ENCODE measurements at regions not wholly inside any gene's neighbourhood (a gene's known extent, or its start where the extent isn't known, plus 50 kb on each side); places are given as distances from the start of the nearest gene placed in this dataset.

GRCh38 chr6:14459315-14459714, 341.7 kb downstream of the CD83 start:
- TF ChIP-seq SIN3A (IDR thresholded peaks at IDR 0.05; ENCODE audit: borderline replicate concordance, insufficient read depth, low read length) (no peak), POLR2AphosphoS5 (IDR thresholded peaks at IDR 0.05; ENCODE audit: low read depth, low read length) (no peak), FOXP2 (optimal IDR thresholded peaks at IDR 0.05; ENCODE audit: borderline replicate concordance, extremely low read depth, extremely low read length, insufficient read depth) (no peak), TAF1 (IDR thresholded peaks at IDR 0.05; ENCODE audit: borderline replicate concordance, insufficient read depth, low read length) (no peak)
- TF ChIP-seq, protein P1, sequence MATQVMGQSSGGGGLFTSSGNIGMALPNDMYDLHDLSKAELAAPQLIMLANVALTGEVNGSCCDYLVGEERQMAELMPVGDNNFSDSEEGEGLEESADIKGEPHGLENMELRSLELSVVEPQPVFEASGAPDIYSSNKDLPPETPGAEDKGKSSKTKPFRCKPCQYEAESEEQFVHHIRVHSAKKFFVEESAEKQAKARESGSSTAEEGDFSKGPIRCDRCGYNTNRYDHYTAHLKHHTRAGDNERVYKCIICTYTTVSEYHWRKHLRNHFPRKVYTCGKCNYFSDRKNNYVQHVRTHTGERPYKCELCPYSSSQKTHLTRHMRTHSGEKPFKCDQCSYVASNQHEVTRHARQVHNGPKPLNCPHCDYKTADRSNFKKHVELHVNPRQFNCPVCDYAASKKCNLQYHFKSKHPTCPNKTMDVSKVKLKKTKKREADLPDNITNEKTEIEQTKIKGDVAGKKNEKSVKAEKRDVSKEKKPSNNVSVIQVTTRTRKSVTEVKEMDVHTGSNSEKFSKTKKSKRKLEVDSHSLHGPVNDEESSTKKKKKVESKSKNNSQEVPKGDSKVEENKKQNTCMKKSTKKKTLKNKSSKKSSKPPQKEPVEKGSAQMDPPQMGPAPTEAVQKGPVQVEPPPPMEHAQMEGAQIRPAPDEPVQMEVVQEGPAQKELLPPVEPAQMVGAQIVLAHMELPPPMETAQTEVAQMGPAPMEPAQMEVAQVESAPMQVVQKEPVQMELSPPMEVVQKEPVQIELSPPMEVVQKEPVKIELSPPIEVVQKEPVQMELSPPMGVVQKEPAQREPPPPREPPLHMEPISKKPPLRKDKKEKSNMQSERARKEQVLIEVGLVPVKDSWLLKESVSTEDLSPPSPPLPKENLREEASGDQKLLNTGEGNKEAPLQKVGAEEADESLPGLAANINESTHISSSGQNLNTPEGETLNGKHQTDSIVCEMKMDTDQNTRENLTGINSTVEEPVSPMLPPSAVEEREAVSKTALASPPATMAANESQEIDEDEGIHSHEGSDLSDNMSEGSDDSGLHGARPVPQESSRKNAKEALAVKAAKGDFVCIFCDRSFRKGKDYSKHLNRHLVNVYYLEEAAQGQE (IDR thresholded peaks at IDR 0.05; ENCODE audit: insufficient read depth in 1 of 2, low read depth in 2 of 2, low read length in 2 of 2), result no peak

DNA sequence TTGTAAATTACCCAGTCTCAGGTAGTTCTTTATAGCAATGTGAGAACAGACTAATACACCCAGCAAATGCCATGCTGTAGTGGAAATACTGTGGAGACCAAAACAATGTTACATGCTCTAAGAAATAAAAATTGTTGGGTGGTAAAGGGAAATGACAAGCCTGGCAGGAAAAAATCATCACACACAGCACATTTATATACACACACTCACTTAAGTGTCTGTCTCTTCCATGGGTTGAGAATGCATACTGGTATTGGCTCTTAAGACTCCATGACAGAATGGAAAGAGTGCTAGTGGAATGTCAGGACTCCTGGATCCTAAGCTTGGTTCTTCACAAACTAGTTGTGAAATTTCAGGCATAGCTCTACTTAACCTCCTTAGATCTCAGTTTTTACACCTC, 343.0 kb downstream of the CD83 start:
- TF ChIP-seq TAF1 (IDR thresholded peaks at IDR 0.05; ENCODE audit: borderline replicate concordance, insufficient read depth, low read length), result no peak
- no peak for TF ChIP-seq SIN3A (IDR thresholded peaks at IDR 0.05; ENCODE audit: borderline replicate concordance, insufficient read depth, low read length)
- TF ChIP-seq FOXP2 (optimal IDR thresholded peaks at IDR 0.05; ENCODE audit: borderline replicate concordance, extremely low read depth, extremely low read length, insufficient read depth), result no peak
- TF ChIP-seq, protein P1 (IDR thresholded peaks at IDR 0.05; ENCODE audit: insufficient read depth in 1 of 2, low read depth in 2 of 2, low read length in 2 of 2), result no peak
- TF ChIP-seq POLR2AphosphoS5 (IDR thresholded peaks at IDR 0.05; ENCODE audit: low read depth, low read length), result no peak

DNA sequence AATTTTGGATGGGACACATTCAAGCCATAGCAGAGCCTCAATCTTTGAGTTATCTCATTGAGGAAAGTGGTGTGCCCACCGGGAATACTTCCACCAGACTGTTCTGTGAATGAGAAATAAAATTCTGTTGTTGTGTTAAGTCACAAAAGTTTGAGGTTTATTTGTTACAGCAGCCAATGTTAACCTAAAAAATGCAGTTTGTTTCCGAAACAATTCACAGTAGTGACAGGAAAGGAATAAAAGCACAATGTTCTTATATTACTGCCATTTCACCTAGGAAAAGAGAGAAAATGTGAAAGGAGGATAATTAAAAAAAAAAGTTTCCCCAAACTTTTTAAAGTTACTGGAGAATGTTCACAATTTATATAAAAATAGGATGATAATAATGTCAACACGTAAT, 344.6 kb downstream of the CD83 start:
- TF ChIP-seq, protein P1 (IDR thresholded peaks at IDR 0.05; ENCODE audit: insufficient read depth in 1 of 2, low read depth in 2 of 2, low read length in 2 of 2), result no peak
- TF ChIP-seq TAF1 (IDR thresholded peaks at IDR 0.05; ENCODE audit: borderline replicate concordance, insufficient read depth, low read length) (no peak), SIN3A (IDR thresholded peaks at IDR 0.05; ENCODE audit: borderline replicate concordance, insufficient read depth, low read length) (no peak), POLR2AphosphoS5 (IDR thresholded peaks at IDR 0.05; ENCODE audit: low read depth, low read length) (no peak), FOXP2 (optimal IDR thresholded peaks at IDR 0.05; ENCODE audit: borderline replicate concordance, extremely low read depth, extremely low read length, insufficient read depth) (no peak)

- TF ChIP-seq, protein P1 (IDR thresholded peaks at IDR 0.05; ENCODE audit: insufficient read depth in 1 of 2, low read depth in 2 of 2, low read length in 2 of 2), result no peak
- no peak for TF ChIP-seq TAF1 (IDR thresholded peaks at IDR 0.05; ENCODE audit: borderline replicate concordance, insufficient read depth, low read length)
- no peak for TF ChIP-seq POLR2AphosphoS5 (IDR thresholded peaks at IDR 0.05; ENCODE audit: low read depth, low read length)
- TF ChIP-seq FOXP2 (optimal IDR thresholded peaks at IDR 0.05; ENCODE audit: borderline replicate concordance, extremely low read depth, extremely low read length, insufficient read depth), result no peak
- TF ChIP-seq SIN3A (IDR thresholded peaks at IDR 0.05; ENCODE audit: borderline replicate concordance, insufficient read depth, low read length), result no peak
These were observed 345.0 kb downstream of the CD83 start for GRCh38 chr6:14462566-14462965.

DNA sequence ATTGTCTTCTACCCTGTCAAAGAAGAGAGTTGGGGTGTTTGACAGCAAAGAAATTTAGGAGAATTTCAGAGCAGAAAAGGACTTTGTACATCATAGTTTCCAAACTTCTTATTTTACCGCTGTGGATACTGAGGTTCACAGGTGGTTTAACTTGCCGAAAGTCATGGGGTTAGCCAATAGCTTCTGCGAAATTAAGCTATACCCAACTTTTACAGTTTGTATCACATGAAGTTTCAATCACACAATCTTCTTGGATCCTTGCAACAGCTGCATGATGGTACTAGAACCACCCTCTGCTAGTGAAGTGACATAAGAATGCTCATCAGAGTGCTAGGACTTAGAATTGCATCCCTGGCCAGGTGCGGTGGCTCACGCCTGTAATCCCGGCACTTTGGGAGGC, 345.5 kb downstream of the CD83 start:
- TF ChIP-seq FOXP2 (optimal IDR thresholded peaks at IDR 0.05; ENCODE audit: borderline replicate concordance, extremely low read depth, extremely low read length, insufficient read depth), result no peak
- TF ChIP-seq, protein P1 (IDR thresholded peaks at IDR 0.05; ENCODE audit: insufficient read depth in 1 of 2, low read depth in 2 of 2, low read length in 2 of 2), result no peak
- TF ChIP-seq POLR2AphosphoS5 (IDR thresholded peaks at IDR 0.05; ENCODE audit: low read depth, low read length), result no peak
- no peak for TF ChIP-seq SIN3A (IDR thresholded peaks at IDR 0.05; ENCODE audit: borderline replicate concordance, insufficient read depth, low read length)
- TF ChIP-seq TAF1 (IDR thresholded peaks at IDR 0.05; ENCODE audit: borderline replicate concordance, insufficient read depth, low read length), result no peak
